Muscle of back (tissue), 3 donors: ENCODE measurements at regions not wholly inside any gene's neighbourhood (a gene's known extent, or its start where the extent isn't known, plus 50 kb on each side); places are given as distances from the start of the nearest gene placed in this dataset.
"Not testable (repeated sequence)": the region's sequence is repeated elsewhere in the genome, so short reads cannot be mapped to it uniquely, and the experiment has no call there.

Source experiments
- DNase-seq, 3 donors: peaks; one replicate each; pipeline versions ENCODE4 v3.0.0 to v3.0.0-alpha.2; 2013

- DNase-seq, result no peak
These were observed 142.3 kb upstream of the TBX3 start for GRCh38 chr12:114826244-114826643.

GRCh38 chr12:114823724-114824123 is 139.7 kb upstream of the TBX3 start:
- DNase-seq, result no peak

DNA sequence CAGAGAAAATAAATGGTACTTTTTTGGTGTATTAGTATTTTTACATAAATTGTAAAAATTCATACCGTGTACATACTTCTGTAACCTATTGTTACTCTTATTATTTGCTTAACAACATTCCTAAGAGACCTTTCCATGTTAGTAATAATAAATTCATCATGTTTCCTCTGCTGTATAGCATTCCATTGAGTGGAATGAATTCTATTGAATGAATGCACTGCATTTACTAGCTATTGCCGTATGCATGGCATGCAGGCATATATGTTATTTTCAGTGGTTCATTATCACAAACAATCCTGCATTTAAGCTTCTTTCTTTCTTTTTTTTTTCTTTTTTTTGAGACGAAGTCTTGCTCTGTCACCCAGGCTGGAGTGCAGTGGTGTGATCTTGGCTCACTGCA is 137.6 kb upstream of the TBX3 start:
- DNase-seq, result no peak

DNA sequence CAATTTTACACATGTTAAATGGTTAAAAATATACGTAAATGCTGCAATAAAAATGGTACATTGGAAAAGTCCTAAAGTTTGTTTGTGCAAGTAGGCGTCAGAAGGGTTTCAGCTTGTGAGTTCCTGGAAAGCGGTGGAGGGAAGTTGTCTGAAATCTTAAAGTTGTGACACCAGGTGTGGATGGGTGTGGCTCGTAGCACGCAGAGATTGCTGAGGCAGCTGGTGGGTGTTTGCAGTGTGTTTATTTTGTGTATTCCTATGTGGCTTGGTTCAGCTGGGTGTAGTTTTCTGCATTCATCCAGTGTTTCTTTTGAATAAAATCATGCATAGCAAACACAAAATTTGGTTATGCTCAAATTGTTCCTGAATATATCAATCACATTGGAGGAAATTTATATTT is 136.8 kb upstream of the TBX3 start:
- DNase-seq, result peak in 1 of 3 donors; percentile 49

GRCh38 chr12:114817571-114818425 is 133.8 kb upstream of the TBX3 start:
- peak; percentile 74 to 89 (median 79) for DNase-seq

DNA sequence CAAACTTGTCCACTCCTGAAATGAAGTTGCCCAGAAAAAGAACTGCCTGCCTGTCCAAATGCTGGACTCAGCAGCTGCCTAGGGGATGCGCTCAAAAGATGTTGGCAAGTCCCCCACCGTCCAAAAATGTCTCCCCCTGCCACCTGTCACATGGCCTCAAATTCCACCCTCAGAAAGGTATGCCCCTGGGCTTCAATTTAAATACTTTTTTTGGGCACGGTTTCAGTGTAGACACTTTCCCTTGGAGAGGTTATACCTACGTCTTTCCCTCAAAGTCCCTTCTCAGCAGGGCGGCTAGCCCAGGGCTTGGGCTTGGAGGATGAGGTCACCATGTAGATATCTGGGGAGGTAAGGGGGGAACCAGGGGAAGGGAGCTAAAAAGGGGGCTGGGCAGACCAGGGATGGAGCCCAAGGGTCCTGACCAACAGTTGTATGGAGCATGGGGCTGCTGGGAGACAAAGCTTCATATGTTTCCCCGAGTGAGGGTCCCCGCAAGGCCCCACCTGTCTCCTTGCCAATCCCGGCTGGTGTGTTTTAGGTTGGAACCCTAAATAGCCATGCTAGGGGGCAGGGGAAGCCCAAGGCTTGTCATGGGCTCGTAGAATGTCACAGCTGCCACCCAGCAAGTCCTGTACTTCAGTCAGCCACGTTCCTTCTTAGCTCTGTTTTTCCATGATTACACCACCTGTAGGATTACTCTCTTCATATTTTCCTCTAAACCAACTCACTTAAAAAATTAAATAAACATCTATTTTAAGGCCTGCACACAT is 131.2 kb upstream of the TBX3 start:
- peak in 1 of 3 donors; percentile 19 for DNase-seq

DNA sequence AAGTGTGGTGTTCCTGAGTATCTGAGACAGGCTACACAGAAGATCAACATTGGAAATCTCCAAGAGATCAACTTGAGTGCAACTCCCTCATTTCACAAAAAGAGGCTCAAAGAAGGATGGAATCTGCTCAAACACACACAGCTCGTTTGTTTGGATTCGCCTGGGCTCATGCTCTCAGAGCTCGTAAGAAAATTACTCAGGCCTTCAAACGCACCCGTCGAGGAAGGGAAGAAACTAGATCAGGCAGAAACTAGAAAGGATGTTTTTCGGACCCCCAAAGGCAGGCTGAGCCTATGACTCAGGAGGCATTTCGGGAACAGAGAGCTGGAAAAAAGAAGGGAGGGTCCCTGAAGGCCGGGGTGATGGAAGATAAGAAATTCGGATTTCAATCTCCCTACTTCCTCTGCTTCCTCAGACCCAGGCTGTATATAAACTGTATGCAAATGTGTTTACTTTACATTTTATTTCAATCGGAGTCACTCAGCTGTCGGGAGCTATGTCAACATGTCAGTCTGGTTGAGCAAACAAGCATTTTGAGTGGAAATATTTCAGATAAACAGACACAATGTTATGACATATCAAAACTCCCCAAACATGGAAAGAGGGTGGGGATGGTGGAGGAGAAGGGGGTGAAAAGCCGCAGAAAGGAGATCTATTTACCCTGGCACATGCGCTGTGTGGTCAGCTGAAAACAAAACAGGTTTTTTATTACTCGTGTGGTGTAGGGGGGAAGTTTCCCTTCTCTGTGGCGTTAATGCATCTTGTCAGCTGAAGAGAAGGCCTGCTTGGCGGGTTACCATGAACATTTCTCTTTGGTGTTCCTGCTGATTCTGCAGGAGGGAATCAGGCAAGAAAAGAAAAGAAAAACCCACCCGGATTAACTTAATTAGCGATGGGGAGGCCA is 129.1 kb upstream of the TBX3 start:
- DNase-seq, result peak in 1 of 3 donors; percentile 40

DNA sequence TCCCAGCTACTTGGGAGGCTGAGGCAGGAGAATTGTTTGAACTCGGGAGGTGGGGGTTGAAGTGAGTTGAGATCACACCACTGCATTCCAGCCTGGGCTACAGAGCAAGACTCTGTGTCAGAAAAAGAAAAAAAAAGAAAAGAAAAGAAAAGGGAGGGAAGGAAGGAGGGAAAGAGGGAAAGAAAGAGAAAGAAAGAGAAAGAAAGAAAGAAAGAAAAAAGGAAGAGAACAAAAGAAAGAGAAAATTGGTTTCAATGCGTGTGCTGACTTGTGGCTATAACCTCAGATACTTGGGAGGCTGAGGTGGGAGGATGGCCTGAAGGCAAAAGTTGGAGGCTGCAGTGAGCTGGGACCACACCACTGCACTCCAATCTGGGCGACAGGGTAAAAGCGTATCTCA is 128.4 kb upstream of the TBX3 start:
- no peak for DNase-seq

GRCh38 chr12:114809097-114809496 is 125.1 kb upstream of the TBX3 start:
- no peak for DNase-seq

GRCh38 chr12:114801381-114801780 is 117.4 kb upstream of the TBX3 start:
- not testable (repeated sequence) for DNase-seq

DNA sequence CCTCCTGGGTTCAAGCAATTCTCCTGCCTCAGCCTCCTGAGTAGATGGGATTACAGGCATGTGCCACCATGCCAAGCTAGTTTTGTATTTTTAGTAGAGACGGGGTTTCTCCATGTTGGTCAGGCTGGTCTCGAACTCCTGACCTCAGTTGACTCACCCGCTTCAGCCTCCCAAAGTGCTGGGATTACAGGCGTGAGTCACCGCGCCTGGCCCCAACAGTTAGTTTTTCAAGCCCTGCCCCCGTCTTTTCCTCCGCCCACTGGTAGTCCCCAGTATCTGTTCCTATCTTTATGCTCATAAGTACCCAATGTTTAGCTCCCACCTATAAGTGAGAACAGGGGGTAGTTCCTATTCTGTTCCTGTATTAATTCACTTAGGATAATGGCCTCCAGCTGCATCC is 116.6 kb upstream of the TBX3 start:
- not testable (repeated sequence) for DNase-seq

- peak; percentile 30 to 52 (median 39) for DNase-seq
These were observed 115.9 kb upstream of the TBX3 start for GRCh38 chr12:114799574-114800487.

GRCh38 chr12:114794049-114794558 is 110.1 kb upstream of the TBX3 start:
- DNase-seq, result no peak

- DNase-seq, result no peak
These were observed 106.3 kb upstream of the TBX3 start for GRCh38 chr12:114790276-114790675.

GRCh38 chr12:114789821-114790220 is 105.8 kb upstream of the TBX3 start:
- DNase-seq, result no peak

DNA sequence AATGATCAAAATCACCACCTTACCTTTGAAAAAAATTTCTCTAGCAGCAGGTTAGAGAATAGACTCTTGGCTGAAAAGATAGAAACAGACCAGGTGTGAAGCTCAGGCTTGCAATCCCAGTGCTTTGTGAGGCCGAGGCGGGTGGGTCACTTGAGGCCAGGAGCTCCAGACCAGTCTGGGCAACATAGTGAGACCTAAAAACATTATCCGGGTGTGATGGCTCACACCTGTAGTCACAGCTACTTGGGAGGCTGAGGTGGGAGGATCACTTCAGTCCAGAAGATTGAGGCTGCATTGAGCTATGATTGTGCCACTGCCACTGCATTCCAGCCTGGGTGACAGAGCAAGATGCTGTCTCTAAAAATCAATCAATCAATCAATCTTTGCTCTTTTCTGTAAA is 105.3 kb upstream of the TBX3 start:
- no peak for DNase-seq

- no peak for DNase-seq
These were observed 100.6 kb upstream of the TBX3 start for GRCh38 chr12:114784526-114784925.

- DNase-seq, result no peak
These were observed 99.2 kb upstream of the TBX3 start for GRCh38 chr12:114783089-114783618.

DNA sequence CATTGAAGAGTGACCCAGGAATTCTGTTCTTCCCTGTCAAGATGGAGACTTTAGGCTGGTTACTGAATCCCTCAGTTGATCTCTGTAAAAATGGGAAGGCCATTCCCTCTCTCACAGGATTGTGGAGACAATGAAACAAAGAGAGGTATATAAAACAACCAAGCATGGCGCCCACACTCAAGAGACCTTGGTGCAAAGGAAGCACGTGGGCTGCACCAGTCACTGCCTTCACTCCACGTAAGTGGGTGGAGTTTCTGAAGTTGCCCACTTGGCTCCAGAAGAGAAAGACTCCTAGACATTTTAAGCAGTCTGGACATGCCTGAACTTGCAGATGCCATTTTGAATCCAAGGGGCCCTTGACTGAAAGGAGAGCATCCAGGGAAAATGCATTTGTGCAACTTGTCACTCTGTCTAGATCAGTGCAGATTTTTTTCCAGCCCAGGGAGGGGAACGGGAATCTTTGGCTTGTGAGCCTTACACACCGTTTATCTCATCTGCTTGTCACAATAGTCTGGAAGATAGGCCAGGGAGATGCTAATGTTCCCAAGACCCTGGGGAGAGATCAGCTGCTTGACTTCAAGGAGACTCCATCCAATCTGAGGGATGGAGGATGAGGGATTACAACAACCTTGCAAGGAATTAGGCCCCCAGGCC is 96.9 kb upstream of the TBX3 start:
- no peak for DNase-seq

GRCh38 chr12:114779647-114780046 is 95.7 kb upstream of the TBX3 start:
- DNase-seq, result no peak
